ENCODE measurements at regions not wholly inside any gene's neighbourhood (a gene's known extent, or its start where the extent isn't known, plus 50 kb on each side); places are given as distances from the start of the nearest gene placed in this dataset.
A peak's percentile ranks its signal among the peaks of the same experiment; 100 is the strongest.

DNA sequence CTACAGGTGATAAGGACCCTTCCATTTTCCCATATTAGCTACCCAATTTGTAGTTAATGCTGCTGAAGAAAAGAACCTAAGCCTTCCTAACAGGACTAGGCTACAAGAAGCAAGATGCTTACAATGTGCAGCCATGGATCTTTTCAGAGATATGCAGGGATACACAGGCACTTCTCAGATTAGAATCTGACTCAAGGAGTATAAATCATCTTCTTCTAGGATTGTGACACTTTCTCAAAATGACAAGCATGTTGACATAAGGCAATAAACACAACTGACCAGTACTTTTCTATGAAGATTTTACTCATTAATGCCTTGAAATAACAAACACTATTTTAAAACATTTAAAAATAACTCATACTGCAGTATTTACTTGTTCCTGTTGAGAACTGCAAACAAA lies 127.9 kb upstream of the ACVR2A start:
- TF ChIP-seq, protein P1, sequence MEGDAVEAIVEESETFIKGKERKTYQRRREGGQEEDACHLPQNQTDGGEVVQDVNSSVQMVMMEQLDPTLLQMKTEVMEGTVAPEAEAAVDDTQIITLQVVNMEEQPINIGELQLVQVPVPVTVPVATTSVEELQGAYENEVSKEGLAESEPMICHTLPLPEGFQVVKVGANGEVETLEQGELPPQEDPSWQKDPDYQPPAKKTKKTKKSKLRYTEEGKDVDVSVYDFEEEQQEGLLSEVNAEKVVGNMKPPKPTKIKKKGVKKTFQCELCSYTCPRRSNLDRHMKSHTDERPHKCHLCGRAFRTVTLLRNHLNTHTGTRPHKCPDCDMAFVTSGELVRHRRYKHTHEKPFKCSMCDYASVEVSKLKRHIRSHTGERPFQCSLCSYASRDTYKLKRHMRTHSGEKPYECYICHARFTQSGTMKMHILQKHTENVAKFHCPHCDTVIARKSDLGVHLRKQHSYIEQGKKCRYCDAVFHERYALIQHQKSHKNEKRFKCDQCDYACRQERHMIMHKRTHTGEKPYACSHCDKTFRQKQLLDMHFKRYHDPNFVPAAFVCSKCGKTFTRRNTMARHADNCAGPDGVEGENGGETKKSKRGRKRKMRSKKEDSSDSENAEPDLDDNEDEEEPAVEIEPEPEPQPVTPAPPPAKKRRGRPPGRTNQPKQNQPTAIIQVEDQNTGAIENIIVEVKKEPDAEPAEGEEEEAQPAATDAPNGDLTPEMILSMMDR (conservative IDR thresholded peaks at IDR 0.05 in 1 of 2, IDR thresholded peaks at IDR 0.05 in 1 of 2; ENCODE audit: low read depth in 1 of 2, low read length in 2 of 2) = no peak
- no peak for TF ChIP-seq EZH2 (IDR thresholded peaks at IDR 0.05; ENCODE audit: low read length, missing control alignments)
- peak in 1 of 2 donors; percentile 1 for DNase-seq (ENCODE audit: low read depth in 2 of 2)
- no peaks in the 10 kb centered on the region for H4K20me1 ChIP-seq (ENCODE audit: control insufficient read depth, extremely low read depth, insufficient read depth, low read length)
- no peaks in the 10 kb centered on the region for H3K36me3 ChIP-seq (ENCODE audit: control insufficient read depth, insufficient read depth, low read length)
- H3K9me3 ChIP-seq (ENCODE audit: control insufficient read depth, insufficient read depth, low read depth, low read length) = no peaks in the 10 kb centered on the region
- no peak overlapping the region for H2AFZ ChIP-seq (ENCODE audit: low read length)
- H3K27ac ChIP-seq (ENCODE audit: insufficient read depth, low read length) = no peak overlapping the region
- H3K27me3 ChIP-seq (ENCODE audit: control insufficient read depth, insufficient read depth, low read length) = no peaks in the 10 kb centered on the region
- H3K4me1 ChIP-seq (ENCODE audit: control insufficient read depth, extremely low read depth, insufficient read depth, low read length) = no peaks in the 10 kb centered on the region
- no peaks in the 10 kb centered on the region for H3K79me2 ChIP-seq (ENCODE audit: control insufficient read depth, insufficient read depth, low read length)
- no peak overlapping the region for H3K4me3 ChIP-seq (replicated peaks in 1 of 4; ENCODE audit: control extremely low read depth in 1 of 4, insufficient read depth in 1 of 4, low read depth in 3 of 4, low read length in 4 of 4)
- H3K9ac ChIP-seq (ENCODE audit: insufficient read depth, low read length) = no peak overlapping the region
- no peak overlapping the region for H3K4me2 ChIP-seq (ENCODE audit: extremely low read depth, insufficient read depth, low read length)

DNA sequence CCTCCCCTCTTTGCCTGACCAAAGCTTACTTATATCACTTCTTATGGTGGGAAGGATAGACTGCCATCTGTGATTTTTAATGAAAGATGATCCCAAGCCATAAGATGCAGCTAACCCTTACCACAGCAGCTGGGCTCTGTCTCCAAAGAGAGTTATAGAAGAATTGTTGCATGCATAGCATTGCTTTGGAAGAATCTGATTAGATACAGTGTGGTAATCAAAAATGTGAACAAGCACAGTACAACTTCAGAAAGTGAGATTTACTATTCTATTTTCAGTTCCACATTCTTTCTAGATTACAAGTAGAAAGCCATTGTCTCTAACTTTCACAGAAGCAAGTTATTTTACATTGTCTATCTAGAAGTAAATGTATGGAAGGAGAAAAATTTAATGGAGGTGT lies 129.0 kb upstream of the ACVR2A start:
- TF ChIP-seq EZH2 (IDR thresholded peaks at IDR 0.05; ENCODE audit: low read length, missing control alignments) = no peak
- TF ChIP-seq, protein P1 (conservative IDR thresholded peaks at IDR 0.05 in 1 of 2, IDR thresholded peaks at IDR 0.05 in 1 of 2; ENCODE audit: low read depth in 1 of 2, low read length in 2 of 2) = no peak
- H2AFZ ChIP-seq (ENCODE audit: low read length) = no peak overlapping the region
- H3K9ac ChIP-seq (ENCODE audit: insufficient read depth, low read length) = no peak overlapping the region
- no peak overlapping the region for H3K27ac ChIP-seq (ENCODE audit: insufficient read depth, low read length)
- no peaks in the 10 kb centered on the region for H3K36me3 ChIP-seq (ENCODE audit: control insufficient read depth, insufficient read depth, low read length)
- H3K4me2 ChIP-seq (ENCODE audit: extremely low read depth, insufficient read depth, low read length) = no peak overlapping the region
- no peaks in the 10 kb centered on the region for H3K9me3 ChIP-seq (ENCODE audit: control insufficient read depth, insufficient read depth, low read depth, low read length)
- H3K4me3 ChIP-seq (replicated peaks in 1 of 4; ENCODE audit: control extremely low read depth in 1 of 4, insufficient read depth in 1 of 4, low read depth in 3 of 4, low read length in 4 of 4) = no peak overlapping the region
- no peaks in the 10 kb centered on the region for H3K27me3 ChIP-seq (ENCODE audit: control insufficient read depth, insufficient read depth, low read length)
- peak; percentile 2 to 82 for DNase-seq (ENCODE audit: low read depth in 2 of 2)
- H4K20me1 ChIP-seq (ENCODE audit: control insufficient read depth, extremely low read depth, insufficient read depth, low read length) = no peaks in the 10 kb centered on the region
- H3K79me2 ChIP-seq (ENCODE audit: control insufficient read depth, insufficient read depth, low read length) = no peaks in the 10 kb centered on the region
- H3K4me1 ChIP-seq (ENCODE audit: control insufficient read depth, extremely low read depth, insufficient read depth, low read length) = no peaks in the 10 kb centered on the region

DNA sequence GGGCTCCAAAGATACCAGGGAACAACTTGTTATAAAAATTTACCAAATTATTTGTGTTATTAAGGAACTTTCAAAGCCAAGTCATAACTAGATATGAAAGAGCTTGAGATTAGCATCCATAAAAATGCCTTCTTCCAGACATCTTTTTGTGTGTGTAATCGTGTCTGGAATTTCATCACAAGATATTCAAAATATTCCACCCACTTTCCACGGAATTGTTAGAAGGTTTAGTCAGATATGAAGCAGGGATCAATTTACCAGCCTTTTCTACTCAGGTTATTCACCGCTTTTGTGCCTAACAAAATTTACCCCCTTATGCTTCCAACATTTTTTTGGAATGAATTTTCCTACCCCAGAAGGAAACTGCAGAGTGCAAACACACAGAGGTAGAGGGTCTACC lies 130.2 kb upstream of the ACVR2A start:
- H2AFZ ChIP-seq (ENCODE audit: low read length) = no peak overlapping the region
- TF ChIP-seq, protein P1 (conservative IDR thresholded peaks at IDR 0.05 in 1 of 2, IDR thresholded peaks at IDR 0.05 in 1 of 2; ENCODE audit: low read depth in 1 of 2, low read length in 2 of 2) = no peak
- TF ChIP-seq EZH2 (IDR thresholded peaks at IDR 0.05; ENCODE audit: low read length, missing control alignments) = no peak

More for the DNA sequence above, 130.2 kb upstream of the ACVR2A start:
- Histone ChIP-seq H3K4me3 (replicated peaks in 1 of 4; ENCODE audit: control extremely low read depth in 1 of 4, insufficient read depth in 1 of 4, low read depth in 3 of 4, low read length in 4 of 4) (no peak overlapping the region), H3K9me3 (ENCODE audit: control insufficient read depth, insufficient read depth, low read depth, low read length) (no peaks in the 10 kb centered on the region), H3K4me2 (ENCODE audit: extremely low read depth, insufficient read depth, low read length) (no peak overlapping the region), H4K20me1 (ENCODE audit: control insufficient read depth, extremely low read depth, insufficient read depth, low read length) (no peaks in the 10 kb centered on the region), H3K79me2 (ENCODE audit: control insufficient read depth, insufficient read depth, low read length) (no peaks in the 10 kb centered on the region), H3K9ac (ENCODE audit: insufficient read depth, low read length) (no peak overlapping the region), H3K27me3 (ENCODE audit: control insufficient read depth, insufficient read depth, low read length) (no peaks in the 10 kb centered on the region), H3K27ac (ENCODE audit: insufficient read depth, low read length) (no peak overlapping the region), H3K36me3 (ENCODE audit: control insufficient read depth, insufficient read depth, low read length) (no peaks in the 10 kb centered on the region), H3K4me1 (ENCODE audit: control insufficient read depth, extremely low read depth, insufficient read depth, low read length) (no peaks in the 10 kb centered on the region)
- DNase-seq (ENCODE audit: low read depth in 2 of 2) = peak in 1 of 2 donors; percentile 74

Data from fibroblast of lung (primary cell).